ENCODE measurements at regions not wholly inside any gene's neighbourhood (a gene's known extent, or its start where the extent isn't known, plus 50 kb on each side); places are given as distances from the start of the nearest gene placed in this dataset.

GRCh38 chr19:13666165-13666564 is 98.2 kb upstream of the MRI1 start:
- no peak for DNase-seq (ENCODE audit: low read depth)
- TF ChIP-seq, protein P1, sequence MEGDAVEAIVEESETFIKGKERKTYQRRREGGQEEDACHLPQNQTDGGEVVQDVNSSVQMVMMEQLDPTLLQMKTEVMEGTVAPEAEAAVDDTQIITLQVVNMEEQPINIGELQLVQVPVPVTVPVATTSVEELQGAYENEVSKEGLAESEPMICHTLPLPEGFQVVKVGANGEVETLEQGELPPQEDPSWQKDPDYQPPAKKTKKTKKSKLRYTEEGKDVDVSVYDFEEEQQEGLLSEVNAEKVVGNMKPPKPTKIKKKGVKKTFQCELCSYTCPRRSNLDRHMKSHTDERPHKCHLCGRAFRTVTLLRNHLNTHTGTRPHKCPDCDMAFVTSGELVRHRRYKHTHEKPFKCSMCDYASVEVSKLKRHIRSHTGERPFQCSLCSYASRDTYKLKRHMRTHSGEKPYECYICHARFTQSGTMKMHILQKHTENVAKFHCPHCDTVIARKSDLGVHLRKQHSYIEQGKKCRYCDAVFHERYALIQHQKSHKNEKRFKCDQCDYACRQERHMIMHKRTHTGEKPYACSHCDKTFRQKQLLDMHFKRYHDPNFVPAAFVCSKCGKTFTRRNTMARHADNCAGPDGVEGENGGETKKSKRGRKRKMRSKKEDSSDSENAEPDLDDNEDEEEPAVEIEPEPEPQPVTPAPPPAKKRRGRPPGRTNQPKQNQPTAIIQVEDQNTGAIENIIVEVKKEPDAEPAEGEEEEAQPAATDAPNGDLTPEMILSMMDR (IDR thresholded peaks at IDR 0.05; ENCODE audit: low read depth, low read length) = no peak
- TF ChIP-seq POLR2A (IDR thresholded peaks at IDR 0.05; ENCODE audit: extremely low read depth, insufficient read length) (no peak), MYC (IDR thresholded peaks at IDR 0.05; ENCODE audit: low read depth, low read length) (no peak)
- TF ChIP-seq, protein P2, sequence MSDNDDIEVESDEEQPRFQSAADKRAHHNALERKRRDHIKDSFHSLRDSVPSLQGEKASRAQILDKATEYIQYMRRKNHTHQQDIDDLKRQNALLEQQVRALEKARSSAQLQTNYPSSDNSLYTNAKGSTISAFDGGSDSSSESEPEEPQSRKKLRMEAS (IDR thresholded peaks at IDR 0.05; ENCODE audit: low read depth, low read length) = no peak
- no peak overlapping the region for H3K4me3 ChIP-seq (ENCODE audit: low read depth, low read length)

GRCh38 chr19:13665125-13665905 is 99.0 kb upstream of the MRI1 start:
- TF ChIP-seq MYC (IDR thresholded peaks at IDR 0.05; ENCODE audit: low read depth, low read length) (no peak), POLR2A (IDR thresholded peaks at IDR 0.05; ENCODE audit: extremely low read depth, insufficient read length) (no peak)
- TF ChIP-seq, protein P1 (IDR thresholded peaks at IDR 0.05; ENCODE audit: low read depth, low read length) = no peak
- TF ChIP-seq, protein P2 (IDR thresholded peaks at IDR 0.05; ENCODE audit: low read depth, low read length) = no peak

DNA sequence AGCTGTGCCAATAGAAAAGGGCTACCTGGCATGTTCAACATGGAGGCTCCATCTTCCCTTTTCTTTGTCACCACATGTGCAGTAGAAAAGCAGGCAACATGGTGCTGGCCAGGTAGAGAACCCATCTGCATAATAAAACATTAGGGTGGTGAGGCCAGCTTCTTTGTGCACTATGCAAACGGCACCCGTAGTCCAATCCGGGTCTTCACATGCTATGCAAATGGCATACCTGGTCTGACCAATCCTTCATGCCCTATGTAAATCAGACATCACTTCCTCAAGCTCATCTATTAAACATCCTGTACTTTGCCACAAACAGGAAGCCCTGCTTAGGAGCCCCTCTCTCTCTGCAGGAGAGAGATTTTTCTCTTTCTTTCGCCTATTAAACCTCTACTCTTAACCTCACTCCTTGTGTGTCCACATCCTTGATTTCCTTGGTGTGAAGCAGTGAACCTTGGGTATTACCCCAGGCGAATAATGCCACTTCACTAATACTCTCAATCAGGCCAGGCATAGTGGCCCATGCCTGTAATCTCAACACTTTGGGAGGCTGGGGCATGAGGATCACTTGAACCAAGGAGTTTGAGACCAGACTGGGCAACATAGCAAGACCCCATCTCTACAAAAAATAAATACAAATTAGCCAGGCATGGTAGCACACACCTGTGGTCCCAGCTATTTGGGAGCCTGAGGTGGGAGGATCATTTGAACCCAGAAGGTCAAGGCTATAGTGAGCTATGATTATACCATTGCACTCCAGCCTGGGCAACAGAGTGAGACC is 111.3 kb upstream of the MRI1 start:
- no peak overlapping the region for H3K4me3 ChIP-seq (ENCODE audit: low read depth, low read length)
- TF ChIP-seq POLR2A (IDR thresholded peaks at IDR 0.05; ENCODE audit: extremely low read depth, insufficient read length) = no peak
- TF ChIP-seq, protein P1 (IDR thresholded peaks at IDR 0.05; ENCODE audit: low read depth, low read length) = no peak
- peak; percentile 42 for DNase-seq (ENCODE audit: low read depth)

More at GRCh38 chr19:13665125-13665905, 99.0 kb upstream of the MRI1 start:
- no peak overlapping the region for H3K4me3 ChIP-seq (ENCODE audit: low read depth, low read length)
- no peak for DNase-seq (ENCODE audit: low read depth)

DNA sequence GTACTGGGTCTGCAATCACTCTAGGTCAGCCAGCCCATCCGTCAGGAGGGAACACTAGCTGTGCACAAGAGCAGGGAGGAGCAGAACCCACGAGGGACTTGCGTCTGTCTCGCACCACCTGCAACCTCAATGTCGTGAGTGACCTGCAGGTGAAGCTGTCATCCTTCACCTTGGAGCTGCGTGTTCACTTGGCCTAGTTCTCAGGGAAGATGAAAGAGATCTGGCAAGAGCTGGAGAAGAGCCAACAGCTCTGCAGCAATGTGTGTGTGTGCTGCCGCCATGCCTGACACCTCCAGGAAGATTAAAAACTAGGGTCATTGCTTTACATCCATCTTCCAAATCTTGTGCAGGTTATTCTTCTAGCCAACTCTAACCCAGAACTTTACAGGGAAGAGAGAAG is 117.6 kb upstream of the MRI1 start:
- DNase-seq (ENCODE audit: low read depth) = no peak
- no peak overlapping the region for H3K4me3 ChIP-seq (ENCODE audit: low read depth, low read length)
- TF ChIP-seq POLR2A (IDR thresholded peaks at IDR 0.05; ENCODE audit: extremely low read depth, insufficient read length) = no peak
- TF ChIP-seq MYC (IDR thresholded peaks at IDR 0.05; ENCODE audit: low read depth, low read length) = no peak
- TF ChIP-seq, protein P1 (IDR thresholded peaks at IDR 0.05; ENCODE audit: low read depth, low read length) = no peak
- TF ChIP-seq, protein P2 (IDR thresholded peaks at IDR 0.05; ENCODE audit: low read depth, low read length) = no peak

GRCh38 chr19:13644645-13645044 is 119.7 kb upstream of the MRI1 start:
- no peak for TF ChIP-seq POLR2A (IDR thresholded peaks at IDR 0.05; ENCODE audit: extremely low read depth, insufficient read length)
- TF ChIP-seq, protein P2 (IDR thresholded peaks at IDR 0.05; ENCODE audit: low read depth, low read length) = no peak
- no peak for TF ChIP-seq MYC (IDR thresholded peaks at IDR 0.05; ENCODE audit: low read depth, low read length)
- TF ChIP-seq, protein P1 (IDR thresholded peaks at IDR 0.05; ENCODE audit: low read depth, low read length) = no peak
- DNase-seq (ENCODE audit: low read depth) = peak; percentile 11
- no peak overlapping the region for H3K4me3 ChIP-seq (ENCODE audit: low read depth, low read length)

Data from NB4 (cell line).